HG03457 (cell line): ENCODE measurements at regions not wholly inside any gene's neighbourhood (a gene's known extent, or its start where the extent isn't known, plus 50 kb on each side); places are given as distances from the start of the nearest gene placed in this dataset.

Experiments
- ATAC-seq: cut with Tn5 transposase; IDR thresholded peaks from one replicate; pipeline ENCODE4 v1.9.1; 2021; ENCODE audit warnings: moderate number of reproducible peaks; ENCODE audit not compliant: unreplicated experiment

DNA sequence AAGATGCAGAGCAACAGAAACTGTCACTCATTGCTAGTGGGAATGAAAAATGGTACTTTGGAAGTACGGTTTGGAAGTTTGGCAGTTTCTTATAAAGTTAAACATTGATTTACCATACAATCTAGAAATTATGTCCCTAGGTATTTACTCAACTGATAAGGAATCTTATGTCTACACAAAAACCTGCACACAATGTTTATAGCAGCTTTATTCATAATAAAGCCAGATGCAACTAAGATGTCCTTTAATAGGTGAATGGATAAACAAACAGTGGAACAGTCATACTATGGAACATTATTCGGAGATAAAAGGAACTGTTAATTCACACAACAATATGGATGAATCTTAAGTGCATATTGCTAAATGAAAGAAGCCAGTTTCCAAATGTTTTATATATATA is 96.2 kb upstream of the SIRPA start:
- ATAC-seq: no peak

DNA sequence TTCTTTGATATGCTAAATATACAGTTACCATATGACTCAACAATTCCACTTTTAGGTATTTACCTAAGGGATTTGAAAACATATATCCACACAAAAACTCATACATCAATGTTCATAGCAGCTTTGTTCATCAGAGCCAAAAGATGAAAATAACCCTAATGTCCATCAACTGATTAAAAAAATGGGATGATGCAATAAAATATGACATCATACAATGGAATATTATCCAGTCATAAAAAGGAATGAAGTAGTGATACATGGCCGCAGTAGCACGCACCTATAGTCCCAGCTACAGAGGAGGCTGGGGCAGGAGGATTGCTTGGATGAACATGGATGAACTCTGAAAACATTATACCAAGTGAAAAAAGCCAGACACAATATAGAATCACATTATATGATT is 101.4 kb upstream of the SIRPA start:
- no peak for ATAC-seq

DNA sequence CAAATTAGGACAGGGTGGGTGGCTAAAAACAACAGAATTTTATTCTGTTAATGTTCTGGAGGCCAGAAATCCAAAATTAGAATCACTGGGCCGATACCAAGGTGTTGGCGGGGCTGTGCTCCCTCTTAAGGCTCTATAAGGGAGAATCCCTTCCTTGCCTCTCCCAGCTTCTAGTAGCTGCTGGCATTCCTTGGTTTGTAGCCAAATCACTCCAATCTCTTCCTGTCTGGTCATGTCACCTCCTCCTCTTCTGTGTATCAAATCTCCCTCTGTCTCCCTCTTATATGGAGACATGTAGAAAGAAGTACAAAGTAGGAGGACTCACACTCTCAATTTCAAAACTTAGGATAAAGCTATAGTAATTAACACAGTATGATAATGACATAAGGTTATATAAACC is 102.9 kb upstream of the SIRPA start:
- no peak for ATAC-seq

DNA sequence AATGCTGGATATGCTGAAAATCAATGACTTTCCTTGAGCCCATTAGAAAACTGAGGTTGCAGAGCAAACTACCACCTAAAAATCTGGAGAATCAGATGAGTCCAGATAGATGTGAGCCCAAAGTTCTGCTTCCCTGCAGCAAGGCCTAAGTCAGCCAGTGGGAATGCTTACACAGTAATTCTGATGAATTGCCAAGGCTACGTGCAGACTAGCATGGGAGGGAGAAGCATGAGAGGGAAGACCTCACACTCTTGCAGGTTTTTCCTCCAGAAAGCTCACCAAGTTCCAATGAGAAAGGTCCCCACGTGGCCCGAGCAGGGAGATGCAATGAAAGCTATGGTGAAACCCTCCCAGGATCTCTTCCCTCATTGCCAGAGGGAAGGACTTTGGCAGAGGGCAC is 104.8 kb upstream of the SIRPA start:
- no peak for ATAC-seq

DNA sequence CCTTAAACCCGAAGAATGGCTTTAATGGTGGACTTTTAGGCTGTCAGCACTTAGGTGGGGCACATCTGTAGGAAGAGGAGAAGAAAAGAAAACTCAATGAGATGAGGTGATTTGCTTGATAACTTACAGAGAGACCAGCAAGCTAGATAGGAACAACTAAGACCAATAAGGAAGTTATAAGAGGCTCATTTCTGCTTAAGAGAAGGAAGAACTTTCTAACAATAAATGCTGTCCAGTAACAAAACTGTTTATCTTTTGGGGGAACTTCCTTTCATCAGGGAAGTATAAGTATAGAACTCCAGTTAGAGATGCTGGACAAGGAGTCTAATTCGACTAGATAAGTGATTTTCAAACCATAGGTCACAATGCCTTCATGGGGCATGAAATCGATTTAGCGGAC is 107.2 kb upstream of the SIRPA start:
- no peak for ATAC-seq

DNA sequence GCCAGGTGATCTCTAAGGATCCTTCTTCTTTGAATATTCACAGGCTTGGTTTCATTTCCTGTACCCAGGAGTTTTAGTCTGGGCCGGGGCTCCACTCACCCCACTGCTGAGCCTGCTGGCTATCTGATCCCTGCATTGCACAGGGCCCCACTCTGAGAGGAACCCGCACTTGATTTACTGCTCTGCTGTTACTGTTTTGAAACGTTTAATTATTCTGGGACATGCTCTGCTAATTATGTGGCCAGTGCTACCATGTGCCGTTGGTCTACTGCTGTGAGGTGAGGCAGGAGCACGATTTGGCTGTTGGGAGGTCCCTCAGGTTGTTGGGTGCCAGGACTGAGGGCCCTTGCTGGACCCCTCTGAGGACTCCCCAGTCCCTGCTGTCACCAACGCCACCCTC is 108.7 kb upstream of the SIRPA start:
- ATAC-seq: no peak

DNA sequence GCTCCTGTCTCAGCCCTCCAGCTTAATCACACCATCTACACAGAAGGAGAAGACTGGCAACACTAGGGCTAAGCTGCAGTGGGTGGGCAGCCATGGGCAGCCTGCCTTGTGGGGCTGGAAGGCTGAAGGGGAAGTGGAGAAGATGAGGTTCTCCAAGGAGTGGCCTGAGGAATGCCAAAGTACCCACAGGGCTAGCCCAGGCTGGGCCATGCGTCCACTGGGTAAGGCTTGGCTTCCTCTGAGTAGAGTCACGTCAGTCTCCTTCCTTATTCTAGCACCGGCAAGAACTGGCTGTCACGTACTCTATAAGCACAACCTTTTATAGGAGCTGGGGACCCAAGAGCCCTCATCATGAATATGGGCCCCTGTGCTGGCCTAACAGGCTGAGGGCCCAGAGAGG is 110.6 kb upstream of the SIRPA start:
- no peak for ATAC-seq

DNA sequence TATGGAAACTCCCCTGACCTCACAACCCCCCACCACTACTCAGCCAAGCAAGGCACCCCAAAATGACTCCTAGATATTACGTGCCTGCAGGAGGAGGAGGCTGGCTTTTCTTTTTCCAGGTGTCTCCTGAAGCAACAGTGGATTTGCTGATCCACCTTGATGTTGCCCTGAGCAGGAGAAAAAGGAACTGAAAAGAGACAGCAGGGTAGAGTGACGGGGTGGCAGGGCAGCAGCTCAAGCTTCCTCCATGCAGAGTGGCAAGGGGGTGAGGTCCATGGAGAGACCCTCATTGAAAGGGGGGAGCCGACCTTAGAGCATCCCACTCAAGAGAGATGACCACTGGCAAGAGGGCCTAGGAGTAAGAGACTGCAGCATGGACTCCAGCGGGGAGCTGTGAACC is 112.0 kb upstream of the SIRPA start:
- no peak for ATAC-seq

DNA sequence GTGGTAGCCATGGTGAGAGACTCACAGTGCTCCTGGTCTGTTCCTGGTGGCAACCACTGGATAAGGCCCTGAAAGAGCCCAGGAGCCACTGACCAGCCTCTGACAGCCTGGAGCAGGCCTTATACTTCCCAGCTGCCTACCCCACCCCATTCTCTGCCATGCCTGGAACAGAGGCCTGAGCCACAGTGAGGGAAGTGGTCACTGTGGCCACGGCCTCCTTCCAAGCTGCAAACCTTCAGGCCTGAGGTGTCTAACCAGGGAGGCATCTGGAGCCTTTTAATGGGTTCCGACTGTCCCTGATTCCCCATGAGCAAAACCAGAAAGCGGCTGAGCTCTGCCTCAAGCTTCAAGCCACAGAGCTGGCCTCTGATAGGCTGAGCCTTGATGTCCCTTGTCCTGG is 113.0 kb upstream of the SIRPA start:
- no peak for ATAC-seq

DNA sequence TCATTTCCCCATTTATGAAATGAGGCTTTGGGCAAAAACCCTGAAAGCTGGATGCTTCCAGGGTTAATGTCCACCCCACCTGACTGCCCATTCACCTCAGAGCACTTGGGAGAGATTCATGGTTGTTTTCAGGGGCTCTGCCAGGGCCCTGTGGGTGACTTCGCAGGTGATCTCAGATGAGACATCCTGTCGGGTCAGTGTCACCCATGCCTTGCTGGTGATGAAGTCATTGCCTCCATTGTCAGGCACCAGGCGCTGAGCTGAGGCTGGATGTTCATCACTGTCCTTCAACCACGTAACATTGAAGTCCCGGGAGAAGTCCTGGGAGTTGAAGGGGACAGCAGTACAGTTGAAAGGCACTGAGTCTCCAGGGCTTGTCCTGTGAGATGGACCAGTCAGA is 115.6 kb upstream of the SIRPA start:
- ATAC-seq: no peak

DNA sequence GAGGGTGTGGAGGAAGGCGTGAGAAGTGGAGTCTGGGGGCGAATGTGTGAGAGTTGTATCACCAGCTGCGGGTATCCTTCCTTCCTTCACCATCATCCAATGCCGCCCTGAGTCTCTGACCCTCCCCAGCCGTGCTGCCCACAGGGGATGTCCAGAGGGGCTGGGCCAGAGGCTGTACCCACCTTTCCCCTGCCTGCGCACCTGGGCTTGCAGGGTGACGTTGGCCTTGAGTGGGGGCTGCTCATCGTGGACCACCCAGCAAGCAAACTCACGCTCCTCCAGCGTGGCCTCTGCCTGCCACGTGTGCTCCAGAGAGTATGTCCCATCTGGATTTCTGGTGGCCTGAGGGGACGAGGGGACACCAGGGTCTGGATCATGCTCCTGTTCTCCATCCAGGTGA is 116.9 kb upstream of the SIRPA start:
- no peak for ATAC-seq

DNA sequence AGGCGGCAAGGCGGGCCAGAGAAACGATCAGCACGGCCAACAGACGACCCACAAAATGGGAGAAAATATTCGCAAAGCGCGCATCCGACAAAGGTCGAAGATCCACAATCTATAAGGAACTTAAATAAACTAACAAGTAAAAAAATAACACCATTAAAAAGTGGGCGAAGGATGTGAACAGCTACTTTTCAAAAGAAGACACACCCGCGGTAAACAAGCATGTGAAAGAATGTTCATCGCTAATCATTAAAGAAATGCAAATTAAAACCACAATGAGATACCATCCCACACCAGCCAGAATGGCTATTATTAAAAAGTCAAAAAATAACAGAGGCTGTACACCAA is 117.8 kb upstream of the SIRPA start:
- ATAC-seq: no peak

DNA sequence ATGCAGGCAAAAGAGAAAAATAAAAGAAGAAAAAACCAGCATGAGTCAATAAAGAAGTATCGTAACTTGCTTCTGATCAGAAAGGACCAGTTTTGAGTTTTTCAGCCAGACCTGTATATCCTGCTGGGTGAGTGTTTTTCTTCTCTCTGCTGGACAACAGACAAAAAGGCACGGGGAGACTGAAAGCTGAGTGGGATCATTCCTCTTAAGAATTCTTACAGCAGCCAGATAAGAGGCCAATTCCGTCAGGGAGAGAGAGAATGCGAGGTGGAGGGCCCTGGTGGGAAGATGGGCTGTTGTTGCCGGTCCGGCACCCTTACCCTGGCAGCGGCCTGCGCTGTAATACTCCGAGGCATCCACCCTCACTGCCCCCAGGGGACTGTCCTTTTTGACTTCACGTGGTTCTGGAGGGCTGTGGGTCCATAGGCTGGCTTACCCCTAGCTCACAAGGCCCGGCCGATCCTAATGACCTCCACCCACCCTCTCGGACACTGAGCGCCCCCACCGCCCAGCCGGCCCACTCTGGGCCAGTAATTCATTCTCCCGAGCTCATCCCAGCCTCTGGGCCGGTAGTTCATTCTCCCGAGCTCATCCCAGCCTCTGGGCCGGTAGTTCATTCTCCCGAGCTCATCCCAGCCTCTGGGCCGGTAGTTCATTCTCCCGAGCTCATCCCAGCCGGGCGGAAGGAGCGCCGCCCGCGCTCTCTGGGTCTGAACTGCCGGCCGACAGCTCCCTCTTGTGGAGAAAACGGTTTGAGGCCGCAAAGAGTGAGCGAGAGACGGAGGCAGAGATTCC is 118.3 kb upstream of the SIRPA start:
- peak; percentile 59 for ATAC-seq

DNA sequence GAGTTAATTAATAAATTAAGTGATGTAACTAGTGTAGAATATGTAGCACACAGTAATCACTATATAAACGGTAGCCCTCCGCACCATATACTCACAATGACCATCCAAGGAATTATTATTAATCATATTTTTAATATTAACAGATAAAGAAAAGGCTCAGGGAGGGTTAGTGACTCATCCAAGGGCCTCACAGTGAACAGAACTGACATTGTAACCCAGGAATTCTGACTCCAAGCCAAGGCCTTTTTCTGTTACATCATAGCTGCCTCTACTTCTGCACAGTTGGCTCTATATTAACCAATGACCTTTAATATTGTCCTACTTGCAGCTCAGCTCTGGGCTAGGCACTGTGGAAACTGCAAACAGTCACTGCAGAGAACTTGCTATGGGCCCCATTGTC is 117.5 kb upstream of the SIRPG start:
- no peak for ATAC-seq

DNA sequence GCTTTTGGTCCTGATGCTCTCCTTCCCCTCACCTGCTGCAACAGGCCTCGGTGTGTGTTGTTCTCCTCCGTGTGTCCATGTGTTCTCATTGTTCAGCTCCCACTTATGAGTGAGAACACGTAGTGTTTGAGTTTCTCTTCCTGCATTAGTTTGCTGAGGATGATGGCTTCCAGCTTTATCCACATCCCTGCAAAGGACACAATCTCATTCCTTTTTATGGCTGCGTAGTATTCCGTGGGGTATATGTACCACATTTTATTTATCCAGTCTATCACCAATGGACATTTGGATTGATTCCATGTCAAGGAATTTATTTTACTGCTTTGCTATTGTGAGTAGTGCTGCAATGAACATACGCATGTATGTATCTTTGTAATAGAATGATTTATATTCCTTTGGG is 116.9 kb upstream of the SIRPG start:
- ATAC-seq: no peak

DNA sequence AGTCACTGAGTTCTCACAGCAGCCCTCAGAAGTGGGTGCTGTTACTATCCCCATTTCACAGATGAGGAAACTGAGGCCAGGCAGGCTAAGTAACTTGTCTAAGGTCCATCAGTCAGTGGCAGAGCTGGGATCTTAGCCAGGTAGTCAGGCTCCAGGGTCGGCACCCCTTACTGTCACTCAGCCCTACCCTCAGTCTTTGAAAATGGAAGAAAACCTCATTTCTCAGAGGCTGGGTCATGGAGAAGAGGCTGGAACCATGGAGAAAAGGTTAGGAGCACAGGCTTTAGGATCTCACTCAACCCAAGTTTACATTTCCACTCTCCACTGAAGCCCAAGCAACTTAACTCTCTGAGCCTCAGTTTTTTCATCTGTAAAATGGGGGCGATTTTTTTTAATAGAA is 116.2 kb upstream of the SIRPG start:
- no peak for ATAC-seq

DNA sequence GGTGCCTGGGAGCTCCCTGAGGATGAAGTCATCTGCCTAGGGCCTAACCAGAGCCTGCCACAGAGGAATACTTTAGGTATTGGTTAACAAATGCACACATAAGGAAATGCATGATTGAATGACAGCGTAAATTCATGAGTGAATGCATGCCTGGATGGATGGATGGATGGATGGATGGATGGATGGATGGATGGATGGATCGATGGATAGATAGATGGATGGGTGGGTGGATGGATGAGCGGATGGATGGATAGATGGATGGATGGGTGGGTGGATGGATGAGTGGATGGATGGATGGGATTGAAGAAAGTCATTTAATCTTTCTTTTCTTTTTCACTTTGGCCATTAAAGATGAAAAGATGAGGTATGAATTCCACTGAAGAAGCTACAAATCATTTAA is 111.9 kb upstream of the SIRPG start:
- no peak for ATAC-seq

DNA sequence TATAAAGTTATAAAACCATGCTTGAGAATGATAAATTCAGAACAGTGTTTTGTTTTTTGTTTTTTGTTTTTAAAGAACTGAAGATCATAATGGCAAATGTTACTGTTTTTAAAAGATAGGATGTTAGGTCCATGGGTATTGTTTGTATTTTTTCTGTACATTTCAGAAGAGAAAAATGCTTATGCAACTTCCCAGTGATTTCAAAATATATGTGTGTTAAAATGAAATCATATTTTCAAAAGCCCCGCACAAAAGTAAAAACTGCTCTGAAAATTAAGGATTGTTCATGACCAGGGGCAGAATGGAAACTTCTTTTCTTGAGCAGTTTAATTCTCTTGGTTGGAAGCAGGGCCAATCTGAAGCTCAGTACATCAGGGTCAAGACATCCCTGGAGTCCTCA is 109.2 kb upstream of the SIRPG start:
- ATAC-seq: no peak

DNA sequence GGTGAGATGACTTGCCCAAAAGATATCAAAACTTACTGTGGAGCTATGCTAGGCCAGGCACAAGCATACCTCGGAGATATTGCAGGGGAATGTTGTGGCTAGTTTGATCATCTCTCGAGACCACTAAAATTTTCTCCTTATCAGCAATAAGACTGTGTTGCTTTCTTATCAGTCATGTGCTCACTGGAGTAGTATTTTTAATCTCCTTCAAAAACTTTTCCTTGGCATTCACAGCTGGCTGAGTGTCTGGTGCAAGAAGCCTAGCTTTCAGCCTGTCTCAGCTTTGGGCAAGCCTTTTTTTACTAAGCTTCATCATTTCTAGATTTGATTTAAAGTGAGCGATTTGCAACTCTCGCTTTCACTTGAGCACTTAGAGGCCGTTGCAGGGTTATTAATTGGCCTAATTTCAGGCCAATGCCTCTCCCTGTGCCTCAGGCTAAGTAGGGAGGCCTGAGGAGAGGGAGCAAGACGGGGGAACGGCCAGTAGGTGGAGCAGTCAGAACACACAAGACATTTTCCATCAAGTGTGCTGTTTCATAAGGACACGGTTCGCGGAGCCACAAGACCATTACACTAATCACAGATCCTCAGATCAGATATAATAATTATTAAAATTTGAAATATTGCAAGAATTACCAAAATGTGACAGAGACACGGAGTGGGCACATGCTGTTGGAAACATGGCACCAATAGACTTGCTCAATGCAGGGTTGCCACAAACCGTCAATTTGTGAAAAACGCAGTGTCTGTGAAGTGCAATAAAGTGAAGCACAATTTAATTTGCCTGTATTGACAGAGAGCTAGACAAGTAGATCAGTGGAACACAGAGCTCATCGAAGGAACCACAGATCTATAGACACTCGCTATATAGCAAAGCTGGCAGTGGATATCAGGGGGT is 106.8 kb upstream of the SIRPG start:
- ATAC-seq: peak; percentile 72

DNA sequence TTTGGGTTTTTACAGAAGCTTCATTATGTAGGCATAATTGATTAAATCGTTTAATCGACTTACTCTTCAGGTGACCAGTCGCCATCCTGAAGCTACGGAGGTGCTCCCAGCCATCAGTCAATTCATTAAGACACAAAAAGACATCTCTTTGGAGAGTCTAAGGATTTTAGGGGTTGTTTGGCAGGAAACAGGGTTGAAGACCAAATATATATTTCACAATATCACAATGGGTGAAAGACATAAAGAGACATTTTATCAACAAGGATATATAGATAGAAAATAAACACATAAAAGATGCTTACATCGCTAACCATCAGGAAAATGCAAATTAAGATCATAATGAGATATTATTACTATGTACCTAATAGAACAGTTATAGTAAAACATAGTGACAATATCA is 104.0 kb upstream of the SIRPG start:
- ATAC-seq: no peak

DNA sequence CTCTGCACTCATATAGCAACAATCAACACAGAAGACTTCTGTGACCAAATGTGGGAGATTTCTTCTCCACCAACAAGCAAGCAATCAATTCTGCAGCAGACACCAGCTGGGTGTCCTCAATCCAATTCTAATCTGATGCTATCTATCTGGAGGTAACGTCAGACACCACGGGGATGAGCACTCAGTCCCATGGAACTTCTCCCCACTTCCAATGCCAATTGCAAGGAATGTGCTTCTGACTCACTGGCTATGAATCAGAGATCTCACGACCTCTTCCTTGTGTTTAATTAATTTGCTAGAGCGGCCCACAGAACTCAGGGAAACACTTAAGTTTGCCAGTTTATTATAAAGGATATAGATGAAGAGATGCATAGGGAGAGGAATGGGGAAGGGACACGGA is 103.5 kb upstream of the SIRPG start:
- no peak for ATAC-seq

DNA sequence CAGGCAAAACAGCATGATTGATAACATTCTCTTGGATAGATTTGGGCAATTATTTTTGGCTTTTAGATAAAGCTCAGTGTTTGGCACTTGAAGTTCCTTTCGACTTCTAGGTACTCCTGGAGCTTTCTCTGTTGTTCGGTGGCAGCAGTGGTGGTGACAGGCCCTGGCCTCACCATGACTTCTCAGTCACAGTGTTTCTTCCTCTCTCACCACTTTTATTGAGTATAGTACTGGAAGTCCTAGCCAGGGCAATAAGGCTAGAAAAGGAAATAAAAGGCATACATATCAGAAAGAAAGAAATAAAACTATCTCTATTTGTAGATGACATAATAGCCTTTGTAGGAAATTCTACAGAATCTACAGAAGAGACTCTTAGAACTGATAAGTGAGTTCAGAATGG is 101.2 kb upstream of the SIRPG start:
- ATAC-seq: no peak
